ENCODE measurements at regions not wholly inside any gene's neighbourhood (a gene's known extent, or its start where the extent isn't known, plus 50 kb on each side); places are given as distances from the start of the nearest gene placed in this dataset.
"Not testable (repeated sequence)": the region's sequence is repeated elsewhere in the genome, so short reads cannot be mapped to it uniquely, and the experiment has no call there.

- no peak for DNase-seq
Measured at GRCh38 chr6:115539531-115539930, 521.2 kb downstream of the FRK start.

GRCh38 chr6:115524821-115525220 lies 535.9 kb downstream of the FRK start:
- no peak for DNase-seq

GRCh38 chr6:115521747-115522146 lies 538.9 kb downstream of the FRK start:
- not testable (repeated sequence) for DNase-seq

- DNase-seq, result no peak
Measured at GRCh38 chr6:115514656-115515055, 546.0 kb downstream of the FRK start.

GRCh38 chr6:115512923-115513322 lies 547.8 kb downstream of the FRK start:
- DNase-seq, result no peak

- DNase-seq, result no peak
Measured at GRCh38 chr6:115511771-115512170, 548.9 kb downstream of the FRK start.

GRCh38 chr6:115502432-115502831 lies 558.3 kb downstream of the FRK start:
- DNase-seq, result not testable (repeated sequence)

- DNase-seq, result no peak
Measured at GRCh38 chr6:115495184-115495583, 565.5 kb downstream of the FRK start.

- no peak for DNase-seq
Measured at GRCh38 chr6:115487331-115487730, 573.4 kb downstream of the FRK start.

GRCh38 chr6:115485400-115485799 lies 575.3 kb downstream of the FRK start:
- no peak for DNase-seq

GRCh38 chr6:115480543-115480942 lies 580.1 kb downstream of the FRK start:
- DNase-seq, result not testable (repeated sequence)

GRCh38 chr6:115474443-115475041 lies 586.1 kb downstream of the FRK start:
- no peak for DNase-seq

GRCh38 chr6:115468272-115469005 lies 592.3 kb downstream of the FRK start:
- DNase-seq, result no peak

GRCh38 chr6:115467726-115468125 lies 593.0 kb downstream of the FRK start:
- DNase-seq, result no peak

- no peak for DNase-seq
Measured at GRCh38 chr6:115460913-115461312, 599.8 kb downstream of the FRK start.

GRCh38 chr6:115456848-115457247 lies 603.8 kb downstream of the FRK start:
- no peak for DNase-seq

- DNase-seq, result no peak
Measured at GRCh38 chr6:115443825-115444478, 616.7 kb downstream of the FRK start.

- no peak for DNase-seq
Measured at GRCh38 chr6:115442323-115442722, 618.4 kb downstream of the FRK start.

GRCh38 chr6:115441651-115442050 lies 619.0 kb downstream of the FRK start:
- DNase-seq, result no peak

GRCh38 chr6:115415378-115415777 lies 645.3 kb downstream of the FRK start:
- no peak for DNase-seq

- DNase-seq, result not testable (repeated sequence)
Measured at GRCh38 chr6:115414916-115415315, 645.8 kb downstream of the FRK start.

GRCh38 chr6:115411756-115412155 lies 648.9 kb downstream of the FRK start:
- no peak for DNase-seq

- DNase-seq, result no peak
Measured at GRCh38 chr6:115404446-115404845, 656.2 kb downstream of the FRK start.

GRCh38 chr6:115398607-115399006 lies 662.1 kb downstream of the FRK start:
- DNase-seq, result no peak

Measured in stimulated activated CD4-positive, alpha-beta T cell treated with anti-CD3 and anti-CD28 coated beads, Interleukin-2, amount 100 ng/mL, for 24 hours (primary cell).